Fibroblast of skin of left quadriceps (primary cell): ENCODE measurements at regions not wholly inside any gene's neighbourhood (a gene's known extent, or its start where the extent isn't known, plus 50 kb on each side); places are given as distances from the start of the nearest gene placed in this dataset.

ENCODE experiments used
- DNase-seq, 2 experiments: peaks; one replicate each; pipeline ENCODE4 v3.0.0-alpha.2; 2013; ENCODE audit warnings: low read depth in 2 of 2

GRCh38 chrX:112147206-112147605 lies 64.6 kb upstream of the TRPC5 start:
- no peak for DNase-seq

GRCh38 chrX:112137276-112137675 lies 54.7 kb upstream of the TRPC5 start:
- DNase-seq, result no peak
